ENCODE measurements at regions not wholly inside any gene's neighbourhood (a gene's known extent, or its start where the extent isn't known, plus 50 kb on each side); places are given as distances from the start of the nearest gene placed in this dataset.

DNA sequence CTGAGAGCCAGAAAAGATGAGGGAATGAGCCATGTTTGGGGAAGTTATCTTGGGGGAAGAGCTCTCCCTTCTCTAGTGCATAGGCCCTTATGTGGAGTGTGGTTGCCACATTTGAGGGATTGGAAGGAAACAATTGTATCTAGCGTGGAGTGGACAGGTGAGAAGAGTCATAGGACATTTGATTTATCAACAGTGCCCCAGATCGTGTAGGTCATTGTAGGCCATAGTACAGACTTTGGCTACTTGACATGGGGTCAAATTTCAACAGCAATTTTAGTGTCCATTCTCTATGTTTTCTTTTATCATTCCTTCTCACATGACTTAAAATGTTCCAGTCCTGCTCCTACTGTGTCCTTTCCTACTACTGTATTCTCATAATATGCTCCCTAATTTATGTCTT is 1182.8 kb downstream of the SORCS1 start:
- WGBS: 78% methylated on average over 2 of the region's 2 CpGs
- DNase-seq (ENCODE audit: extremely low spot score): no peak
- Histone ChIP-seq H3K4me3 (no peak overlapping the region), H3K4me1 (peaks cover 0 to 2% (median 0%) of the 10 kb centered on the region in 4 donors), H3K27me3 (no peaks in the 10 kb centered on the region), H3K27ac (replicated peaks in 1 of 4) (no peak overlapping the region), H3K36me3 (no peaks in the 10 kb centered on the region), H3K9me3 (no peaks in the 10 kb centered on the region)
- TF ChIP-seq, protein P1, sequence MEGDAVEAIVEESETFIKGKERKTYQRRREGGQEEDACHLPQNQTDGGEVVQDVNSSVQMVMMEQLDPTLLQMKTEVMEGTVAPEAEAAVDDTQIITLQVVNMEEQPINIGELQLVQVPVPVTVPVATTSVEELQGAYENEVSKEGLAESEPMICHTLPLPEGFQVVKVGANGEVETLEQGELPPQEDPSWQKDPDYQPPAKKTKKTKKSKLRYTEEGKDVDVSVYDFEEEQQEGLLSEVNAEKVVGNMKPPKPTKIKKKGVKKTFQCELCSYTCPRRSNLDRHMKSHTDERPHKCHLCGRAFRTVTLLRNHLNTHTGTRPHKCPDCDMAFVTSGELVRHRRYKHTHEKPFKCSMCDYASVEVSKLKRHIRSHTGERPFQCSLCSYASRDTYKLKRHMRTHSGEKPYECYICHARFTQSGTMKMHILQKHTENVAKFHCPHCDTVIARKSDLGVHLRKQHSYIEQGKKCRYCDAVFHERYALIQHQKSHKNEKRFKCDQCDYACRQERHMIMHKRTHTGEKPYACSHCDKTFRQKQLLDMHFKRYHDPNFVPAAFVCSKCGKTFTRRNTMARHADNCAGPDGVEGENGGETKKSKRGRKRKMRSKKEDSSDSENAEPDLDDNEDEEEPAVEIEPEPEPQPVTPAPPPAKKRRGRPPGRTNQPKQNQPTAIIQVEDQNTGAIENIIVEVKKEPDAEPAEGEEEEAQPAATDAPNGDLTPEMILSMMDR (IDR thresholded peaks at IDR 0.05): no peak
- no peak for TF ChIP-seq POLR2A (IDR thresholded peaks at IDR 0.05; ENCODE audit: low read depth)
- TF ChIP-seq EP300 (IDR thresholded peaks at IDR 0.05): no peak
- TF ChIP-seq POLR2AphosphoS5 (IDR thresholded peaks at IDR 0.05): no peak
- intact Hi-C loops (cut with DNase I): no loop called here

DNA sequence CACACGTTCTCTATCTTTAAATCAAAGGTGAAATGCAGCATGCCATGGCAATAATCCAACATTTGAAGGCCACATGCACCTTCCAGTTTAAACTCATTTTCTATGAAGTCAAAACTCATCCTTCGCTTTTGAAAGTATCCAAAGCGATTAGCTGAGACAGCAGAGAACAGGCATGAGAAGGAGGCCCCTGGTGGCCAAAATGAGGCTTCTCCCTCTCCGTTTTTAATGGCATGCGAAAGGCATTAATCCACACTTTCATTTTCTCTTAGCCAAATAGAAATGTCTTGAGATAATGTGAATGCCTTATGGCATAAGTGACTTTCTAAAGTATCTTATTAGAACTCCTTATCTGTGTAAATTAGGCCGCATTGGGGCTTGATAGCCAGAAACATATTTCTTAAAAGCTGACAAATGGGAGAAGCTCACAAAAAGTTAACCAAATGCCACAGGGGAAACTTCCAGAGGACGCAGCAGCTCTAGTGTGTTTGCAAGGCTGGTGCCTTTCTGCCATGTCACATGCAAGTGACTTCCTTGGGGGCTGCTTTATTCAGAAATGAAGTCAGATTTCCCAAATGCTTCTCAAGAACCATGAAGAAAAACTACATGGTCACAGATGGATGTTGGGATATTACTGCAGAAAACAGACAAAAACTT is 1189.6 kb downstream of the SORCS1 start:
- no peaks in the 10 kb centered on the region for H3K27me3 ChIP-seq
- DNase-seq (ENCODE audit: extremely low spot score): no peak
- H3K4me3 ChIP-seq: peak overlapping the region; percentile 22 to 39 (median 32)
- H3K9me3 ChIP-seq: no peaks in the 10 kb centered on the region
- WGBS: 19% methylated on average over 7 of the region's 7 CpGs
- peak overlapping the region; percentile 31 to 65 (median 53) for H3K27ac ChIP-seq (replicated peaks in 1 of 4)
- peaks cover 0 to 27% (median 10%) of the 10 kb centered on the region in 4 donors for H3K4me1 ChIP-seq
- intact Hi-C loops (cut with DNase I): no loop called here
- TF ChIP-seq, protein P1 (IDR thresholded peaks at IDR 0.05): peak; percentile 68 to 79 (median 72)
- no peak for TF ChIP-seq POLR2AphosphoS5 (IDR thresholded peaks at IDR 0.05)
- H3K36me3 ChIP-seq: no peaks in the 10 kb centered on the region

DNA sequence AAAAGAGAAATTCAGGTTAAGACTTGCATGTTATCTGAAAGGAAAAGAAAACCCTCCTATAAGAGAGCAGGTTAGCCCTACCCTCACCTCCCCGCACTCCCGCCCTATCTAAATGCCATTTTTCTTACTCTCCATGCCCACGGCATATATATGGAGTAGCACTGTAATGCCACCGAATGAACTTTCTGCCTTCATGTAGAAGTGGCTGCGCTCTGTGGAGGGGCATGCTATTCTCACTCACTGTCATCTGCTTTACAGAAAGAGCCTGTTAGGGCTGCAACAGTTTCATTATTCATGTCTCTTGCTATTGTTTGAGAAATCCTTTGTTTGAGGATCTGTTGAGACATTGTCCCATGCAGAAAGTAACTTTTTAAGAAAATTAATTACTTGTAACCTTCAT is 1190.6 kb downstream of the SORCS1 start:
- Histone ChIP-seq H3K27ac (replicated peaks in 1 of 4) (no peak overlapping the region), H3K4me3 (no peak overlapping the region), H3K27me3 (no peaks in the 10 kb centered on the region), H3K9me3 (no peaks in the 10 kb centered on the region), H3K4me1 (peaks cover 0 to 27% (median 10%) of the 10 kb centered on the region in 4 donors), H3K36me3 (no peaks in the 10 kb centered on the region)
- 76% methylated on average over 5 of the region's 5 CpGs for WGBS
- intact Hi-C loops (cut with DNase I): no loop called here
- no peak for DNase-seq (ENCODE audit: extremely low spot score)
- no peak for TF ChIP-seq POLR2AphosphoS5 (IDR thresholded peaks at IDR 0.05)
- TF ChIP-seq POLR2A (IDR thresholded peaks at IDR 0.05; ENCODE audit: low read depth): no peak
- TF ChIP-seq, protein P1 (IDR thresholded peaks at IDR 0.05): no peak
- TF ChIP-seq EP300 (IDR thresholded peaks at IDR 0.05): no peak

DNA sequence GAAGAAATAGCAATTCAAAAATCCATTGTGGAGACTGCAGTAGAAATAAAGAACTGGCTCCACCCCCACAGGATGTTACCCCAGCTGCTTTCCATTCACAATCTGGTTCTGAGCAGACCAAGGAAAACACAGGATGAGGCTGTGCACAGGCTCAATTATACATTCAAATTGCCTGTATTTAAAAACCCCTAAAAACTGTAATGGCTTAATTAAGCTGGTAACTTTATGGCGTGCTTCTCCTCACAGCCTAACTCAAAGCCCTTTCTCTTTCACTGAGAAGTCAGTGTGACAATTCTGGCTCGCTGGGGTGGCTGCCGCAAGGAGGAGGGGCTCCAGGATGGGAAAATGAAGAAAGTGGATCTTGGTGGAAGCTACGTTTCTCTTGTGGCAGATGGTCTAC is 1191.1 kb downstream of the SORCS1 start:
- 52% methylated on average over 4 of the region's 4 CpGs for WGBS
- H3K9me3 ChIP-seq: no peaks in the 10 kb centered on the region
- TF ChIP-seq POLR2AphosphoS5 (IDR thresholded peaks at IDR 0.05): no peak
- TF ChIP-seq, protein P1 (IDR thresholded peaks at IDR 0.05): no peak
- TF ChIP-seq EP300 (IDR thresholded peaks at IDR 0.05): no peak
- TF ChIP-seq POLR2A (IDR thresholded peaks at IDR 0.05; ENCODE audit: low read depth): no peak
- intact Hi-C loops (cut with DNase I): no loop called here
- no peak overlapping the region for H3K27ac ChIP-seq (replicated peaks in 1 of 4)
- H3K4me3 ChIP-seq: no peak overlapping the region
- H3K27me3 ChIP-seq: no peaks in the 10 kb centered on the region
- no peak for DNase-seq (ENCODE audit: extremely low spot score)
- H3K4me1 ChIP-seq: peaks cover 0 to 27% (median 10%) of the 10 kb centered on the region in 4 donors
- no peaks in the 10 kb centered on the region for H3K36me3 ChIP-seq

DNA sequence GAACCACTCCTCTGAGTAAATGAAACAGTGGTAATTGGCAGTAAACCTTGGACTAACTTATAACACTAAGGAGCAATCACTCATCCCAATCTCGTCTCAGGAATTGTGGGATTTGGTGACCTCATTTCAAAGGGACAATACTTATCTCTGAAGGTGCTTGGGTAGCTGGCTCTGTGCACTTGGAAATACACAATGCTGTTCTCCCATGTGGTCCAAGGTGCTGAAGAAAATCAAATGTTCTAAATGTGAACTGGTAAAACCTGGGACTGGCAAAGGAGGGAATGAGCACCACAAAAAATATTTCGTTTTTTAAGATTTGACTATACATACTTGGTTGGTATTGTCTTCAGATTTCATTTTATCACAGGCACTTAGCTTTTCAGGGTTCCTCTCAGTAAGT is 1193.0 kb downstream of the SORCS1 start:
- Histone ChIP-seq H3K4me3 (no peak overlapping the region), H3K27me3 (no peaks in the 10 kb centered on the region), H3K4me1 (peaks cover 0 to 27% (median 10%) of the 10 kb centered on the region in 4 donors), H3K27ac (replicated peaks in 1 of 4) (no peak overlapping the region), H3K9me3 (no peaks in the 10 kb centered on the region), H3K36me3 (no peaks in the 10 kb centered on the region)
- intact Hi-C loops (cut with DNase I): no loop called here
- 91% methylated on average over 2 of the region's 2 CpGs for WGBS
- no peak for DNase-seq (ENCODE audit: extremely low spot score)
- TF ChIP-seq, protein P1 (IDR thresholded peaks at IDR 0.05): no peak
- TF ChIP-seq EP300 (IDR thresholded peaks at IDR 0.05) (no peak), POLR2A (IDR thresholded peaks at IDR 0.05; ENCODE audit: low read depth) (no peak), POLR2AphosphoS5 (IDR thresholded peaks at IDR 0.05) (no peak)

All from esophagus muscularis mucosa (tissue), 4 donors.